IMR-90 (cell line): ENCODE measurements at regions not wholly inside any gene's neighbourhood (a gene's known extent, or its start where the extent isn't known, plus 50 kb on each side); places are given as distances from the start of the nearest gene placed in this dataset.

ENCODE experiments used
- BHLHE40 ChIP-seq: fragments of 150-350 bp; IDR thresholded peaks from 2 replicates; pipeline ENCODE4 v1.6.1; 2016; ENCODE audit warnings: mild to moderate bottlenecking, low read depth, low read length
- CEBPB ChIP-seq: IDR thresholded peaks from 2 replicates; pipeline ENCODE4 v1.6.1; 2012; ENCODE audit warnings: low read depth, low read length, improper control_type of control experiment
- FOS ChIP-seq: fragments of 150-350 bp; IDR thresholded peaks from 2 replicates; pipeline ENCODE4 v1.6.1; 2016; ENCODE audit warnings: low read depth, low read length
- MAZ ChIP-seq: IDR thresholded peaks from 2 replicates; pipeline ENCODE4 v1.6.1; 2012; ENCODE audit warnings: low read depth, mild to moderate bottlenecking, low read length, improper control_type of control experiment, moderate library complexity, borderline replicate concordance
- MXI1 ChIP-seq: IDR thresholded peaks from 2 replicates; pipeline ENCODE4 v1.6.1; 2012; ENCODE audit warnings: low read depth, mild to moderate bottlenecking, low read length, moderate library complexity, borderline replicate concordance
- POLR2A ChIP-seq: IDR thresholded peaks from 2 replicates; pipeline ENCODE4 v1.6.1; 2012; ENCODE audit warnings: mild to moderate bottlenecking, low read depth, low read length
- RAD21 ChIP-seq: IDR thresholded peaks from 2 replicates; pipeline ENCODE4 v1.6.1; 2012; ENCODE audit warnings: low read length, improper control_type of control experiment
- RCOR1 ChIP-seq: IDR thresholded peaks from 2 replicates; pipeline ENCODE4 v1.6.1; 2012; ENCODE audit warnings: mild to moderate bottlenecking, low read length, improper control_type of control experiment; ENCODE audit not compliant: insufficient replicate concordance
- RFX5 ChIP-seq: IDR thresholded peaks from 2 replicates; pipeline ENCODE4 v1.8.0; 2012; ENCODE audit warnings: low read depth, mild to moderate bottlenecking, low read length, moderate library complexity
- TF ChIP-seq, protein P1 (sequence below): conservative IDR thresholded peaks from 2 replicates; pipeline ENCODE4 v1.5.1; 2012; ENCODE audit warnings: mild to moderate bottlenecking, low read depth, low read length, improper control_type of control experiment
- TF ChIP-seq, protein P2 (sequence below): fragments of 150-350 bp; IDR thresholded peaks from 2 replicates; pipeline ENCODE4 v1.6.1; 2017; ENCODE audit warnings: mild to moderate bottlenecking, antibody characterized with exemption, low read length, low read depth

DNA sequence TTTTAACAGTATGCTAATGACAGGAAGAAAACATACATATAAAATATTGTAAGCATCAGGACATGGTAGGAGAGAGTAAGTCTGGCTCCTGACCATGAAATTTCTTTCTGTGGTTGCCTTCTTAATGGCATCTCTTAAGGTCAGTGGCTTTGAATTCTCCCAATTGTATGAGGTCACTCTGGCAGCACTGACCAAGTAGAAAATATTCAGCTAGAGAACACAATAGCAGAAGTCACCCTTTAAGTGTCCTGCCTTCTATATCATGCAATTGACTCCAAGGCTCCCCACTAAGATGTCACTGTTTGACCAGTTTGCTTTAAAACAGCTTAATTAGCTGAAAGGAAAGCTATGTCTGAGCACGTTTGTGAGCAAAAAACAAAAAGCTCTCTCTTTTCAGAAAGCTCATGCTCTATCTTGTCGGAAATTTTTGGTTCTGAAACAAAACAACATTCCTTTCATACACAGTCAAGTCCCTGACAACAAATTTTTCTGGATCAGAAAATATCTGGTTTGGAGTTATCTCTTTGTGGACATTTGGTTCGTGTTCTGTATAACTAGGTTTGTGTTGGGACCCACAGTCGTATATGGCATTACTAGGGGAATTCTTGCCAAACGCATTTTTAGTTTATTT is 120.9 kb upstream of the IFNGR1 start:
- TF ChIP-seq, protein P1, sequence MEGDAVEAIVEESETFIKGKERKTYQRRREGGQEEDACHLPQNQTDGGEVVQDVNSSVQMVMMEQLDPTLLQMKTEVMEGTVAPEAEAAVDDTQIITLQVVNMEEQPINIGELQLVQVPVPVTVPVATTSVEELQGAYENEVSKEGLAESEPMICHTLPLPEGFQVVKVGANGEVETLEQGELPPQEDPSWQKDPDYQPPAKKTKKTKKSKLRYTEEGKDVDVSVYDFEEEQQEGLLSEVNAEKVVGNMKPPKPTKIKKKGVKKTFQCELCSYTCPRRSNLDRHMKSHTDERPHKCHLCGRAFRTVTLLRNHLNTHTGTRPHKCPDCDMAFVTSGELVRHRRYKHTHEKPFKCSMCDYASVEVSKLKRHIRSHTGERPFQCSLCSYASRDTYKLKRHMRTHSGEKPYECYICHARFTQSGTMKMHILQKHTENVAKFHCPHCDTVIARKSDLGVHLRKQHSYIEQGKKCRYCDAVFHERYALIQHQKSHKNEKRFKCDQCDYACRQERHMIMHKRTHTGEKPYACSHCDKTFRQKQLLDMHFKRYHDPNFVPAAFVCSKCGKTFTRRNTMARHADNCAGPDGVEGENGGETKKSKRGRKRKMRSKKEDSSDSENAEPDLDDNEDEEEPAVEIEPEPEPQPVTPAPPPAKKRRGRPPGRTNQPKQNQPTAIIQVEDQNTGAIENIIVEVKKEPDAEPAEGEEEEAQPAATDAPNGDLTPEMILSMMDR = no peak
- no peak for TF ChIP-seq RFX5
- no peak for TF ChIP-seq POLR2A
- TF ChIP-seq, protein P2, sequence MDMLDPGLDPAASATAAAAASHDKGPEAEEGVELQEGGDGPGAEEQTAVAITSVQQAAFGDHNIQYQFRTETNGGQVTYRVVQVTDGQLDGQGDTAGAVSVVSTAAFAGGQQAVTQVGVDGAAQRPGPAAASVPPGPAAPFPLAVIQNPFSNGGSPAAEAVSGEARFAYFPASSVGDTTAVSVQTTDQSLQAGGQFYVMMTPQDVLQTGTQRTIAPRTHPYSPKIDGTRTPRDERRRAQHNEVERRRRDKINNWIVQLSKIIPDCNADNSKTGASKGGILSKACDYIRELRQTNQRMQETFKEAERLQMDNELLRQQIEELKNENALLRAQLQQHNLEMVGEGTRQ = no peak
- no peak for TF ChIP-seq RAD21
- no peak for TF ChIP-seq MAZ
- TF ChIP-seq MXI1 = no peak
- TF ChIP-seq FOS = no peak
- TF ChIP-seq RCOR1 = no peak
- TF ChIP-seq CEBPB = no peak
- TF ChIP-seq BHLHE40 = no peak
